GM10266 (cell line): ENCODE measurements at regions not wholly inside any gene's neighbourhood (a gene's known extent, or its start where the extent isn't known, plus 50 kb on each side); places are given as distances from the start of the nearest gene placed in this dataset.
A peak's percentile ranks its signal among the peaks of the same experiment; 100 is the strongest.
"Not testable (repeated sequence)": the region's sequence is repeated elsewhere in the genome, so short reads cannot be mapped to it uniquely, and the experiment has no call there.

Experiments used
- DNase-seq: peaks from one replicate; pipeline ENCODE4 v3.0.0; 2012; ENCODE audit errors: extremely low spot score
- CTCF ChIP-seq: IDR thresholded peaks from 2 replicates; pipeline ENCODE4 v1.5.1; 2012; ENCODE audit warnings: mild to moderate bottlenecking, low read depth; ENCODE audit not compliant: control insufficient read depth, insufficient read depth; ENCODE audit errors: missing control alignments

DNA sequence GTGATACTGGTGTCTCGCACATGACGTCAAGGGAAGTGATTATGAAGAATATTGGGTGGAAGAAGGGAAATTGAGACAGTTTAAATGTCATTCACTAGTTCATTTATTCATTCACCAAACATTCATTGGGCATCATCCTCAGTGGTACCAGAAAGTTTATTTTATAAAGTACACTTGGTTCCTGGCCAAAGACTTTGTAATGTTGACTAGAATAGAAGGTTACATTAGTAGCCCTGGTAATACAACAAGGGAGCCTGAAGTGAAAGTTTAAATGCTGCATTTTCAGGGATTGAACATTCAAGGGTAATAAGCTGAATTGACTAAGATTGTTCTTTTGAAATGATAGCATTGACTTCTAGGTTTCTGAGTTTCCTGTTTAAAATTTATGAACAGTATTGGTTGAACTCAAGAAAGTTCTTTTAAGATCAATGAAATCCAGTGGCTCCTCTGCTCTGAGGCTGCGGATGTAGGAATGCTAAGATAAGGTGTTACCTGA lies 236.8 kb upstream of the BTG1 start:
- no peak for DNase-seq
- TF ChIP-seq CTCF: no peak

GRCh38 chr12:92381856-92382255 lies 236.2 kb upstream of the BTG1 start:
- TF ChIP-seq CTCF: no peak
- no peak for DNase-seq

- no peak for TF ChIP-seq CTCF
Observed at GRCh38 chr12:92378682-92379479, 233.2 kb upstream of the BTG1 start.

DNA sequence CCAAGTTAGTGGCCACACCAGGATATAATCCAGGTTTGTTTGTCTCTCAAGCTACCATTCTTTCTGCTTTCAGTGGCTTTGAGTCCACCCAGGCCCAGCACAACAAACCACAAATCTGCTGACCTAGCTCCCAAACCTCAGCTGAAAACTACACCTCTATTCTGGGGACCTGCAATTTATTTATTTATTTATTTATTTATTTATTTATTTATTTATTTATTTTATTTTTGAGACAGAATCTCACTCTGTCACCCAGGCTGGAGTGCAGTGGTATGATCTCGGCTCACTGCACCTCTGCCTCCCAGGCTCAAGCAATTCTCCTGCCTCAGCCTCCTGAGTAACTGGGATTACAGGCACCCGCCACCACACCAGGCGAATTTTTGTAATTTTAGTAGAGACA lies 229.9 kb upstream of the BTG1 start:
- DNase-seq: not testable (repeated sequence)

More at GRCh38 chr12:92378682-92379479, 233.2 kb upstream of the BTG1 start:
- no peak for DNase-seq

GRCh38 chr12:92370828-92371227 lies 225.2 kb upstream of the BTG1 start:
- no peak for TF ChIP-seq CTCF
- peak; percentile 13 for DNase-seq

DNA sequence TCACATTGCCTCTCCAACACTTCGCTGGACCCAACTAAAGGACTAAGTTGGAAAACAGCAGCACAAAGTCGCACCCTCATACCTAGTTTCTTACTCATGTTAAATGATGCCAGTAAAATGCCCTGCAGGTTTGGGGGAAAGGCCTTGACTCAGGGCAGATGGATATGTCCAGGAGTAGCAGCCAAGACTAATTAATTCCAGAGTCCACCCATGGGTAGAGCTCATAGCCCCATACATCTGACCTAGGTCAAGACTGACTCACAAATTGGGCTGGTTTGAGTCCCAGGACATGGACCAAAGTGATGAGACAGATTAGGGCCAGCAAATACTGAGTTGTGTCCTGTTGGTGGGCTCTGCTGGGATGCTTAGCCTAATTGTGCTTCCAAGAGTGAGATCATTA lies 224.0 kb upstream of the BTG1 start:
- no peak for DNase-seq
- no peak for TF ChIP-seq CTCF

DNA sequence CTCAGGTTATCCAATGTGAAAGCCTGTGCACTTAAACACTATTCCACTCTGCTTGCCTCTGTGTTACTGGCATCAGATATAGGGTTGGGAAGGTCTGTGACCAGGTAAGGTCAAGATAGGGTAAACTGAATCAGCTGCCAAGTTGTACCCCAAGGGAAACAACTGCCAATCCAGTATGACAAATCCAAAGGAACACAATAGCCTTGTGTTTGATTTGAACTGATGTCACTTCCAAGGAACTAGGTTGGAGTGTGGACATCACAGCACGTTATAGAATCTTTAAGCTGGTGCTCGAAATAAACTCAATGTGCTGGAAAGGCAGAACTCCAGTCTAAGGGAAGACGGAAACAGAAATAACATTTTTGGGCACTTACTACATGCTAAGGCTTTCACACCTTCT lies 223.4 kb upstream of the BTG1 start:
- DNase-seq: no peak
- no peak for TF ChIP-seq CTCF
